ENCODE measurements at regions not wholly inside any gene's neighbourhood (a gene's known extent, or its start where the extent isn't known, plus 50 kb on each side); places are given as distances from the start of the nearest gene placed in this dataset.

GRCh38 chr10:61841338-61841875 is 60.1 kb upstream of the ARID5B start (continued):
- TF ChIP-seq SP4 (IDR thresholded peaks at IDR 0.05; ENCODE audit: low read length) (no peak), TAF7 (optimal IDR thresholded peaks at IDR 0.05; ENCODE audit: borderline replicate concordance, low read depth, low read length) (no peak)
